A673 (cell line): ENCODE measurements at regions not wholly inside any gene's neighbourhood (a gene's known extent, or its start where the extent isn't known, plus 50 kb on each side); places are given as distances from the start of the nearest gene placed in this dataset.
"Not testable (repeated sequence)": the region's sequence is repeated elsewhere in the genome, so short reads cannot be mapped to it uniquely, and the experiment has no call there.

Experiments used
- BruUV-seq: library from RNA; stranded (reverse); fragments of 400-500 nt; replicated peaks from 2 replicates; lab custom pipeline; 2021; lab: Mats Ljungman, UMichigan
- CTCF ChIA-PET: fragments of 300-600 bp; sonication (Branson Sonifier 250); formaldehyde crosslinking; loops from one replicate; lab custom pipeline; 2022; ENCODE audit warnings: antibody characterized with exemption; lab: Charles Lee
- POLR2A ChIA-PET: fragments of 300-600 bp; sonication (Branson Sonifier 250); formaldehyde crosslinking; loops from one replicate; lab custom pipeline; 2022; ENCODE audit warnings: antibody characterized with exemption; ENCODE audit not compliant: low non-redundant PET; lab: Charles Lee
- DNase-seq: peaks from one replicate; pipeline ENCODE4 v3.0.0-alpha.2; 2015; ENCODE audit warnings: low spot score
- H3K27ac ChIP-seq: fragments of 200-600 bp; sonication (generic); 2 replicates; pipeline ENCODE4 v1.5.1; 2016; ENCODE audit warnings: mixed run types, low read depth, mild to moderate bottlenecking, mixed read lengths, antibody characterized with exemption, low read length; ENCODE audit not compliant: poor library complexity, severe bottlenecking
- H3K27me3 ChIP-seq: fragments of 200-600 bp; sonication (generic); replicated peaks from 2 replicates; pipeline ENCODE4 v1.6.1; 2017; ENCODE audit warnings: mixed run types, low read depth, mild to moderate bottlenecking, mixed read lengths, antibody characterized with exemption, low read length; ENCODE audit not compliant: insufficient read depth, poor library complexity
- H3K36me3 ChIP-seq: fragments of 200-600 bp; sonication (generic); 2 replicates; pipeline ENCODE4 v1.6.1; 2016; ENCODE audit warnings: mixed run types, mild to moderate bottlenecking, mixed read lengths, antibody characterized with exemption, low read length; ENCODE audit not compliant: insufficient read depth, poor library complexity, severe bottlenecking
- H3K4me1 ChIP-seq: fragments of 200-600 bp; sonication (generic); 2 replicates; pipeline ENCODE4 v1.6.1; 2017; ENCODE audit warnings: mixed run types, mild to moderate bottlenecking, mixed read lengths, antibody characterized with exemption, low read length; ENCODE audit not compliant: insufficient read depth, poor library complexity, severe bottlenecking
- H3K4me3 ChIP-seq: fragments of 200-600 bp; sonication (generic); 2 replicates; pipeline ENCODE4 v1.5.1; 2016; ENCODE audit warnings: low read depth, mixed run types, mild to moderate bottlenecking, mixed read lengths, low read length; ENCODE audit not compliant: poor library complexity, severe bottlenecking
- H3K9me3 ChIP-seq: fragments of 200-600 bp; sonication (generic); 2 replicates; pipeline ENCODE4 v1.6.1; 2016; ENCODE audit warnings: mixed run types, low read depth, mild to moderate bottlenecking, mixed read lengths, antibody characterized with exemption, low read length; ENCODE audit not compliant: poor library complexity, severe bottlenecking
- EZH2 ChIP-seq: fragments of 200-600 bp; sonication (generic); IDR thresholded peaks from 2 replicates; pipeline ENCODE4 v1.6.1; 2017; ENCODE audit warnings: borderline replicate concordance, low read depth, mild to moderate bottlenecking, mixed read lengths, antibody characterized with exemption, low read length; ENCODE audit not compliant: poor library complexity, severe bottlenecking
- intact Hi-C: fragments of 100-400 bp; cut with micrococcal nuclease; formaldehyde crosslinking; loops from one replicate; pipeline ENCODE4 v1.10.0; 2022; ENCODE audit not compliant: unreplicated experiment
- TF ChIP-seq, protein P1 (sequence below): fragments of 300-800, 200-600 bp; sonication (generic); conservative IDR thresholded peaks from 2 replicates; pipeline ENCODE4 v1.5.1; 2017; ENCODE audit warnings: low read depth, mild to moderate bottlenecking, antibody characterized with exemption, low read length, moderate library complexity, mixed read lengths

DNA sequence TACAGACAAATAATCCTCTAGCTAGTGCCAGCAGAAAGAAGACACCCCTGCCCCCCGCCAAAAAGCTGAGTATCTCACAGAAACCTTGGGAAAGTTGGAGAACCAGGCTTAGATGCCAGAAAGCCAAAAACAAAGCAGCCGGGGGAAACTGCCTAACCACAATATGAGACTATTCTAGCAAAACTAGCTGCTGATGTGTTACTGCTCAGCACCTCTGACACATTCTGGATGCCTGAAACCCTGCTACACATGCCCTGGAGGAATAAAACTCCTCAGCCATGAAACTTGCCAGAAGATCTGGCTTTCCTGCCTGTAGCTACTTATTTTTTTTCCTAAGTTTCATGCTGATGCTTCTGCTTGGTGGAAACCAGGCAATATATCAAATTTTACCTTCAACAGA, 122.7 kb upstream of the GCFC2 start:
- intact Hi-C loops = no loop called here
- H3K4me1 ChIP-seq = no peaks in the 10 kb centered on the region
- POLR2A ChIA-PET = no interaction called here
- no peak for DNase-seq
- no peak overlapping the region for H3K4me3 ChIP-seq
- CTCF ChIA-PET = no interaction called here
- no peaks in the 10 kb centered on the region for H3K27me3 ChIP-seq
- no TSS peak for BruUV-seq
- no peak overlapping the region for H3K27ac ChIP-seq
- TF ChIP-seq, protein P1, sequence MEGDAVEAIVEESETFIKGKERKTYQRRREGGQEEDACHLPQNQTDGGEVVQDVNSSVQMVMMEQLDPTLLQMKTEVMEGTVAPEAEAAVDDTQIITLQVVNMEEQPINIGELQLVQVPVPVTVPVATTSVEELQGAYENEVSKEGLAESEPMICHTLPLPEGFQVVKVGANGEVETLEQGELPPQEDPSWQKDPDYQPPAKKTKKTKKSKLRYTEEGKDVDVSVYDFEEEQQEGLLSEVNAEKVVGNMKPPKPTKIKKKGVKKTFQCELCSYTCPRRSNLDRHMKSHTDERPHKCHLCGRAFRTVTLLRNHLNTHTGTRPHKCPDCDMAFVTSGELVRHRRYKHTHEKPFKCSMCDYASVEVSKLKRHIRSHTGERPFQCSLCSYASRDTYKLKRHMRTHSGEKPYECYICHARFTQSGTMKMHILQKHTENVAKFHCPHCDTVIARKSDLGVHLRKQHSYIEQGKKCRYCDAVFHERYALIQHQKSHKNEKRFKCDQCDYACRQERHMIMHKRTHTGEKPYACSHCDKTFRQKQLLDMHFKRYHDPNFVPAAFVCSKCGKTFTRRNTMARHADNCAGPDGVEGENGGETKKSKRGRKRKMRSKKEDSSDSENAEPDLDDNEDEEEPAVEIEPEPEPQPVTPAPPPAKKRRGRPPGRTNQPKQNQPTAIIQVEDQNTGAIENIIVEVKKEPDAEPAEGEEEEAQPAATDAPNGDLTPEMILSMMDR = no peak
- TF ChIP-seq EZH2 = no peak
- H3K9me3 ChIP-seq = no peaks in the 10 kb centered on the region
- H3K36me3 ChIP-seq = no peaks in the 10 kb centered on the region

DNA sequence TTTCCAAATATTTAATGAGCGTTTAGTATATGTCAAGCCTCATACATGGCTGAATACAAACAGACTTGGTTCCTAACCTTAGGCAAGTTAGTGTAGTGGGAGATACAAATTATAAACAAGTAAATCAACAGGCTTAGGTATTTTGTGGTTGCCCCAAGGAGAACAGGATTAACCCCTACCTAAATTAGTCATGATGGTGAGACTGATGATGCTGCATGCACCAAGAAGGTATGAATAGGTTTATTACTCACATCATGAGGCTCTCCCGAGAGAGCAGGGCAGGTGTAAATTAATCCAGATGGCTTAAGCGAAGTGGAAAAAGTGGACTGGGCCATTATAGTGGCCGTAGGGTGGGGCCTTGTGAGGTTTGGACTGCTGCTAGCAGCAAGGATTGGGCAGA, 118.1 kb upstream of the GCFC2 start:
- TF ChIP-seq, protein P1 = no peak
- no peak for TF ChIP-seq EZH2
- Histone ChIP-seq H3K4me3 (no peak overlapping the region), H3K9me3 (no peaks in the 10 kb centered on the region), H3K36me3 (no peaks in the 10 kb centered on the region), H3K27me3 (no peaks in the 10 kb centered on the region), H3K27ac (no peak overlapping the region), H3K4me1 (no peaks in the 10 kb centered on the region)
- ChIA-PET POLR2A (no interaction called here), CTCF (no interaction called here)
- no peak for DNase-seq
- intact Hi-C loops = no loop called here
- BruUV-seq = no TSS peak

DNA sequence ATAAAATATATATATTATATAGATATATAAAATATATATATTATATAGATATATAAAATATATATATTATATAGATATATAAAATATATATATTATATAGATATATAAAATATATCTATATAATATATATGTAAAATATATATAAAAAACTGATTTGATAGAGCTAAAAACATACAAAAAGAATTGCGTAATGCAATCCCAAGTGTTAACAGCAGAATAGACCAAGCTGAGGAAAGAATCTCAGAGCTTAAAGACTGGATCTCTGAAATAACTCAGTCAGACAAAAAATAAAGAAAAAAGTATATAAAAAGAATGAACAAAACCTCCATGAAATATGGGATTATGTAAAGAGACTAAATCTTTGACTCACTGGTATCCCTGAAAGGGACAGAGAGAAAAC, 112.8 kb upstream of the GCFC2 start:
- intact Hi-C loops, H3K27ac ChIP-seq, POLR2A ChIA-PET, H3K9me3 ChIP-seq, DNase-seq, H3K27me3 ChIP-seq, H3K36me3 ChIP-seq, H3K4me3 ChIP-seq, BruUV-seq, CTCF ChIA-PET, H3K4me1 ChIP-seq: not testable (repeated sequence)

DNA sequence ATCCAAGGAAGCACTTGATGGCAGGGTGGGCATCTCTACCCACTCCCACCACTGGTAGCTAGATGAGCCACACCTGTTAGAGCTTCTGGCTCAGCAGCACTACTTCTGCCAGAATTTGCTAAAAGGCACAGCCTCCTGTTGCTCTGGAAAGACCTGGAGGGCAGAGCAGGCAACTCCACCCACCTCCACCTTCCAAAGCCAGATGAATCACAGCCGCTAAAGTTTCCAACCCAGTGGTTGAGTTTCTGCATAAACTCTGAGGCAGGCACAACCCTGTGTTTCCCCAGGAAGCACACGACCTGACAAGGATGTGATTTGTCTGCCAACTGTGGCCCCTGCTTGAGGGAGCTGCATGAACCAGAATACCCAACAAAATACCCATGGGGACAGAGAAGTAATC, 111.6 kb upstream of the GCFC2 start:
- CTCF ChIA-PET = no interaction called here
- no peaks in the 10 kb centered on the region for H3K27me3 ChIP-seq
- no peaks in the 10 kb centered on the region for H3K4me1 ChIP-seq
- no peaks in the 10 kb centered on the region for H3K9me3 ChIP-seq
- intact Hi-C loops = no loop called here
- H3K4me3 ChIP-seq = no peak overlapping the region
- no peak for TF ChIP-seq EZH2
- TF ChIP-seq, protein P1 = no peak
- no peaks in the 10 kb centered on the region for H3K36me3 ChIP-seq
- H3K27ac ChIP-seq = no peak overlapping the region
- DNase-seq = no peak
- POLR2A ChIA-PET = no interaction called here
- BruUV-seq = no TSS peak
